ENCODE measurements at regions not wholly inside any gene's neighbourhood (a gene's known extent, or its start where the extent isn't known, plus 50 kb on each side); places are given as distances from the start of the nearest gene placed in this dataset.

- TF ChIP-seq KIAA2018 (CRISPR knock-in tag; IDR thresholded peaks at IDR 0.05; ENCODE audit: borderline replicate concordance), result no peak
- TF ChIP-seq ZNF281 (CRISPR knock-in tag; IDR thresholded peaks at IDR 0.05; ENCODE audit: borderline replicate concordance), result no peak
Measured at GRCh38 chr20:48090784-48091183, 305.5 kb upstream of the SULF2 start (continued).
